ENCODE measurements at regions not wholly inside any gene's neighbourhood (a gene's known extent, or its start where the extent isn't known, plus 50 kb on each side); places are given as distances from the start of the nearest gene placed in this dataset.

DNA sequence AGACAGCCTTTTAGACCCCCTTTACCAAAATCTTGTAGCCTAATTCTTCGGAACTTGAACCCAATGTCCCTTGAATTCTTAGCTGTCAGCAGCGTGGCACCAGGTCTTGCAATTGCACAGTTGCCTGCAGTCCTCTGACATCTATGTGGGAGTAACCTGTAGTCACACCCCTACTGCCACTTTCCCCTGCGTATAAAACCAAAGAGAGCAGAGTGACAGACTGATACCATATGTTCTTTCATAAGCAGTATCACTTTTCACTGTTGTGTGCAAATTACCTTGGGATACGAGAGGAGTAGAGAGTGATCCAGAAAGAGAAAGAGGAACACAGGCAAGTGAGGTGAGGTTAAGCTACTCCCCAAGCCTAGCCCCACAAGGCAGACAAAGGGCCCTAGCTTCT is 364.3 kb upstream of the ADAMTSL1 start:
- Histone ChIP-seq H3K9me1 (ENCODE audit: control insufficient read depth, insufficient read depth, low read length) (no peaks in the 10 kb centered on the region), H3K4me2 (ENCODE audit: insufficient read depth, low read length) (no peak overlapping the region), H3K9me3 (replicated peaks; ENCODE audit: control insufficient read depth, insufficient read depth, low read depth, low read length) (no peaks in the 10 kb centered on the region), H3K9ac (ENCODE audit: insufficient read depth in 1 of 2, low read depth in 2 of 2, low read length in 2 of 2) (no peak overlapping the region), H3K79me2 (ENCODE audit: control insufficient read depth, insufficient read depth, low read length) (no peaks in the 10 kb centered on the region), H3K4me3 (no peak overlapping the region), H3K27ac (ENCODE audit: extremely low read depth, low read depth, low read length) (no peak overlapping the region), H3K27me3 (ENCODE audit: control insufficient read depth in 2 of 2, insufficient read depth in 2 of 2, low read length in 2 of 2) (no peaks in the 10 kb centered on the region), H3K36me3 (ENCODE audit: control insufficient read depth, insufficient read depth, low read length) (no peaks in the 10 kb centered on the region), H4K20me1 (replicated peaks; ENCODE audit: control insufficient read depth, insufficient read depth, low read length) (no peaks in the 10 kb centered on the region), H2AFZ (ENCODE audit: low read depth, low read length) (no peak overlapping the region), H3K4me1 (replicated peaks in 1 of 2; ENCODE audit: control insufficient read depth in 2 of 2, insufficient read depth in 2 of 2, low read length in 2 of 2) (no peaks in the 10 kb centered on the region)
- TF ChIP-seq, protein P1, sequence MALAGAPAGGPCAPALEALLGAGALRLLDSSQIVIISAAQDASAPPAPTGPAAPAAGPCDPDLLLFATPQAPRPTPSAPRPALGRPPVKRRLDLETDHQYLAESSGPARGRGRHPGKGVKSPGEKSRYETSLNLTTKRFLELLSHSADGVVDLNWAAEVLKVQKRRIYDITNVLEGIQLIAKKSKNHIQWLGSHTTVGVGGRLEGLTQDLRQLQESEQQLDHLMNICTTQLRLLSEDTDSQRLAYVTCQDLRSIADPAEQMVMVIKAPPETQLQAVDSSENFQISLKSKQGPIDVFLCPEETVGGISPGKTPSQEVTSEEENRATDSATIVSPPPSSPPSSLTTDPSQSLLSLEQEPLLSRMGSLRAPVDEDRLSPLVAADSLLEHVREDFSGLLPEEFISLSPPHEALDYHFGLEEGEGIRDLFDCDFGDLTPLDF (CRISPR knock-in tag; IDR thresholded peaks at IDR 0.05) = no peak
- TF ChIP-seq ILF3 (IDR thresholded peaks at IDR 0.05; ENCODE audit: borderline replicate concordance) (no peak), CSDE1 (IDR thresholded peaks at IDR 0.05) (no peak)
- in situ Hi-C loops (cut with MboI) (no loop called here), intact Hi-C loops (cut with micrococcal nuclease) (no loop called here)
- BruUV-seq (replicated peaks) = no TSS peak
- DNase-seq (ENCODE audit: extremely low read depth in 1 of 4, low spot score in 3 of 4) (no peak), FAIRE-seq (no peak), ATAC-seq (no peak)
- 0% methylated on average over 3 of the region's 4 CpGs for WGBS (ENCODE audit: insufficient coverage, low coverage, missing lambda C conversion rate)
- POLR2A ChIA-PET = no interaction called here
- CTCF ChIA-PET (ENCODE audit: low intra/inter-chr PET ratio) = no interaction called here

DNA sequence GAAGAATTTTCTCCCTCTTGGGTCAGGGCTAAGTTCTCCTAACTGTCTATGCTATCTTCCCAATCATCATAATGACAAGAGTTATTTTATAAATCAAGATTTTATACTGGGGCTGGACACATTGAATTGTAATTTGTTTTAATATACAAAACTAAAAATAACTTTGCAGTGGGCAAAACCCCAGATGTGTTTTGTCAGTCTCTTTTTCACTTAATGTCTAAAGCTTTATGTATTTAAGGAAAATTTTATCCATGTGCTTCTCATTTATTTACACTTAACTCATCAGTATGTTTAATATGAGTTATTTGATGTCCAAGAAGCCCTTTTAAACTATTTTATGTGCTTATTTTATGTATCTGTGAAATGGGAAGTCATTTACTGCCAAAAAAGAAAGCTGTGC is 362.8 kb upstream of the ADAMTSL1 start:
- ChIA-PET CTCF (ENCODE audit: low intra/inter-chr PET ratio) (no interaction called here), POLR2A (no interaction called here)
- H3K27me3 ChIP-seq (ENCODE audit: control insufficient read depth in 2 of 2, insufficient read depth in 2 of 2, low read length in 2 of 2) = no peaks in the 10 kb centered on the region
- no peak overlapping the region for H3K27ac ChIP-seq (ENCODE audit: extremely low read depth, low read depth, low read length)
- no peak overlapping the region for H2AFZ ChIP-seq (ENCODE audit: low read depth, low read length)
- no peak overlapping the region for H3K9ac ChIP-seq (ENCODE audit: insufficient read depth in 1 of 2, low read depth in 2 of 2, low read length in 2 of 2)
- no peaks in the 10 kb centered on the region for H3K36me3 ChIP-seq (ENCODE audit: control insufficient read depth, insufficient read depth, low read length)
- ATAC-seq (no peak), DNase-seq (ENCODE audit: extremely low read depth in 1 of 4, low spot score in 3 of 4) (no peak), FAIRE-seq (no peak)
- in situ Hi-C loops (cut with MboI) = no loop called here
- no TSS peak for BruUV-seq (replicated peaks)
- H3K9me3 ChIP-seq (replicated peaks; ENCODE audit: control insufficient read depth, insufficient read depth, low read depth, low read length) = no peaks in the 10 kb centered on the region
- H3K4me3 ChIP-seq = no peak overlapping the region
- intact Hi-C loops (cut with micrococcal nuclease) = no loop called here
- no peaks in the 10 kb centered on the region for H3K9me1 ChIP-seq (ENCODE audit: control insufficient read depth, insufficient read depth, low read length)
- H4K20me1 ChIP-seq (replicated peaks; ENCODE audit: control insufficient read depth, insufficient read depth, low read length) = no peaks in the 10 kb centered on the region
- no peak overlapping the region for H3K4me2 ChIP-seq (ENCODE audit: insufficient read depth, low read length)
- TF ChIP-seq HNRNPLL (IDR thresholded peaks at IDR 0.05; ENCODE audit: low read depth, low read length, poor library complexity, severe bottlenecking) = no peak
- TF ChIP-seq LEF1 (IDR thresholded peaks at IDR 0.05) = no peak
- H3K4me1 ChIP-seq (replicated peaks in 1 of 2; ENCODE audit: control insufficient read depth in 2 of 2, insufficient read depth in 2 of 2, low read length in 2 of 2) = no peaks in the 10 kb centered on the region
- no peaks in the 10 kb centered on the region for H3K79me2 ChIP-seq (ENCODE audit: control insufficient read depth, insufficient read depth, low read length)

All from K562 (cell line).